ENCODE measurements at regions not wholly inside any gene's neighbourhood (a gene's known extent, or its start where the extent isn't known, plus 50 kb on each side); places are given as distances from the start of the nearest gene placed in this dataset.
"Not testable (repeated sequence)": the region's sequence is repeated elsewhere in the genome, so short reads cannot be mapped to it uniquely, and the experiment has no call there.

DNA sequence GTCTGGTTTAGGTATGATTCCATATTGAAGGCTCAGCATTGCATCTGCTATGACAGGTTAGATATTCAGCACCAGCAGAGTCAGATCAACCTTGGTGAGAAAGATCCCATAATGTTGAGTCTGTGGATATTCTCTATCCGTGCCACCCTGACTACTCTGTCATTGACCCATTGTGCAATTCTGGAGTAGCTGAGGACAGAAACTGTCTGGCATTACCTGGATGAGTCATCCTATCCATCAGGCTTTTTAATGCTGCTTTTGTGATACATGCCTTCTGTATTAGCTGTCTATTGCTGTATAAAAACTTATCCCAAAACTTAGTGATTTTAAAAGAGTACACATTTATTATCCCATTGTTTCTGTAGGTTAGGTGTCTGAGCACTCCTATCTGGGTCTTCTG is 189.1 kb upstream of the FAT3 start:
- TF ChIP-seq, protein P1, sequence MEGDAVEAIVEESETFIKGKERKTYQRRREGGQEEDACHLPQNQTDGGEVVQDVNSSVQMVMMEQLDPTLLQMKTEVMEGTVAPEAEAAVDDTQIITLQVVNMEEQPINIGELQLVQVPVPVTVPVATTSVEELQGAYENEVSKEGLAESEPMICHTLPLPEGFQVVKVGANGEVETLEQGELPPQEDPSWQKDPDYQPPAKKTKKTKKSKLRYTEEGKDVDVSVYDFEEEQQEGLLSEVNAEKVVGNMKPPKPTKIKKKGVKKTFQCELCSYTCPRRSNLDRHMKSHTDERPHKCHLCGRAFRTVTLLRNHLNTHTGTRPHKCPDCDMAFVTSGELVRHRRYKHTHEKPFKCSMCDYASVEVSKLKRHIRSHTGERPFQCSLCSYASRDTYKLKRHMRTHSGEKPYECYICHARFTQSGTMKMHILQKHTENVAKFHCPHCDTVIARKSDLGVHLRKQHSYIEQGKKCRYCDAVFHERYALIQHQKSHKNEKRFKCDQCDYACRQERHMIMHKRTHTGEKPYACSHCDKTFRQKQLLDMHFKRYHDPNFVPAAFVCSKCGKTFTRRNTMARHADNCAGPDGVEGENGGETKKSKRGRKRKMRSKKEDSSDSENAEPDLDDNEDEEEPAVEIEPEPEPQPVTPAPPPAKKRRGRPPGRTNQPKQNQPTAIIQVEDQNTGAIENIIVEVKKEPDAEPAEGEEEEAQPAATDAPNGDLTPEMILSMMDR (IDR thresholded peaks at IDR 0.05; ENCODE audit: control extremely low read depth, extremely low read depth, low read depth, missing control alignments): no peak
- ChIA-PET POLR2A (no interaction called here), CTCF (no interaction called here)
- DNase-seq (ENCODE audit: extremely low spot score): no peak

DNA sequence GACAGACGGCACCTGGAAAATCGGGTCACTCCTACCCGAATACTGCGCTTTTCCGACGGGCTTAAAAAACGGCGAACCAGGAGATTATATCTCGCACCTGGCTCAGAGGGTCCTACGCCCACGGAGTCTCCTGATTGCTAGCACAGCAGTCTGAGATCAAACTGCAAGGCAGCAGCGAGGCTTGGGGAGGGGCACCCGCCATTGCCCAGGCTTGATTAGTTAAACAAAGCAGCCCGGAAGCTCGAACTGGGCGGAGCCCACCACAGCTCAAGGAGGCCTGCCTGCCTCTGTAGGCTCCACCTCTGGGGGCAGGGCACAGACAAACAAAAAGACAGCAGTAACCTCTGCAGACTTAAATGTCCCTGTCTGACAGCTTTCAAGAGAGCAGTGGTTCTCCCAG is 197.5 kb upstream of the FAT3 start:
- CTCF ChIA-PET; DNase-seq (ENCODE audit: extremely low spot score); POLR2A ChIA-PET: not testable (repeated sequence)

DNA sequence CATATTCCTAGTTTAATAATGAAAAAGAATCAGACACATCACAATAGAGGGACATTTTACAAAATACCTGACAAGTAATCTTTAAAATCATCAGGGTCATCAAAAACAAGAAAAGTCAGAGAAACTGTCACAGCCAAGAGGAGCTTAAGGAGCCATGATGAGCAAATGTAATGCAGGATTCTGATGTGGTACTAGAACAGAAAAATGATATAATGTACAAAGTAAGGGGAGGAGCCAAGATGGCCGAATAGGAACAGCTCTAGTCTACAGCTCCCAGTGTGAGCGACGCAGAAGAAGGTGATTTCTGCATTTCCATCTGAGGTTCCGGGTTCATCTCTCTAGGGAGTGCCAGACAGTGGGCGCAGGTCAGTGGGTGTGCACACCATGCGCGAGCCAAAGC is 198.0 kb upstream of the FAT3 start:
- ChIA-PET CTCF (no interaction called here), POLR2A (no interaction called here)
- TF ChIP-seq, protein P1 (IDR thresholded peaks at IDR 0.05; ENCODE audit: control extremely low read depth, extremely low read depth, low read depth, missing control alignments): no peak
- no peak for DNase-seq (ENCODE audit: extremely low spot score)

DNA sequence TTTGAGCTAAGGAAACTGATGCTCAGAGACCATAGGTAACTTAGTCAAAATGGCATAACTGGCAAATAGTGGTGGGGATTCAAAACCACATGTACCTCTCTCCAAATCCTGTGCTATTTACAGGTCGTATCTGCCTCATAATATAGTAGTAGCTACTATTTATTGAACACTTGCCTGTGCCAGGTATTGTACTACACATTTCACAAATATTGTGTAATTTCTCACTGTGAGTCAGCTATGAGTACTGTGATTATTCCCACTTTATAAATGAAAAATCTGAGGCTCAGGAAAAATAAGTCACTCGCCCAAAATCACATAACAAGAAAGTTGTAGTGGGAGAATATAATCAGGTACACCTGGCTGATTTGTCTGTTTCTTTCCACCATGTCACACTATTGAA is 199.8 kb upstream of the FAT3 start:
- CTCF ChIA-PET: no interaction called here
- DNase-seq (ENCODE audit: extremely low spot score): no peak
- TF ChIP-seq, protein P1 (IDR thresholded peaks at IDR 0.05; ENCODE audit: control extremely low read depth, extremely low read depth, low read depth, missing control alignments): no peak
- POLR2A ChIA-PET: no interaction called here

DNA sequence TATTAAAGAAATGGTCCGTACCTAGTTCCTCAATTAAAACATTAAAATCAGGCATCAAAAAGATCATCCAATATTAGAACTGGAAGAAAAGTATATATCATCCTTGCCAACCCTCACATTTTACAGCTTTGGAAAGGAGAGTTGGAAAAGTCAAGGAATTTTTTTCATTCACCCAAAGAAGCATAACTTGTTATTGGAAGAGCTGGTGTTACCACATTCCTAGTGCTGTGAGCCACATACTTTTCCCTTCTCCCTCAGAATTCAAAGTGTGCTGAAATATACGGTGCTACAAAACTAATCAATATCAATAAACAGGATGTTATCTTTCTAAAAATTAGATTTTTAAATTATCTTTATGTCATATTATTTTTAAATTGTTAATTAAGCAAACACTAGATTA is 202.1 kb upstream of the FAT3 start:
- no peak for DNase-seq (ENCODE audit: extremely low spot score)
- ChIA-PET CTCF (interaction anchor here (1.0 kb wide), 1 partner anchor 11 kb away, joined by 4 read pairs; no protein-coding TSS in a partner anchor), POLR2A (no interaction called here)
- TF ChIP-seq, protein P1 (IDR thresholded peaks at IDR 0.05; ENCODE audit: control extremely low read depth, extremely low read depth, low read depth, missing control alignments): no peak

DNA sequence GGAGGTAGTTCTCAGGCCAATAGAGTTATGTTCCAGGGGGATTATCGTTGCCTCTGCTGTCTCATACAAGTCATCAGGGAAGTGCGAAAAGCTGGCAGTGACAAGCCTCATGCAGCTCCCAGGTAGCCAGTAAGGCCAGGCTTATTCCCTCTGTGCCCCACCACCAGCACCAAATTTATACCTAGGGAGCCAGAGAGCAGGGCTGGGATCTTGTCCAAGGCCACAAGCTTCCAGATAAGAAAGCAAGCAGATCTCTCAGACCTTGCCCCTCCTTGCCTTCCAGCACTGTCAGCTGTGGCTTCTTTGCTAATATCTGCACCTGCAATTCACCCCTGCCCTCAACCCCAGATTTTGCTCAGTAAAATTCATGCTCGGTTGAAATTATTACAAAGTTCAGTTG is 206.3 kb upstream of the FAT3 start:
- TF ChIP-seq, protein P1 (IDR thresholded peaks at IDR 0.05; ENCODE audit: control extremely low read depth, extremely low read depth, low read depth, missing control alignments): no peak

DNA sequence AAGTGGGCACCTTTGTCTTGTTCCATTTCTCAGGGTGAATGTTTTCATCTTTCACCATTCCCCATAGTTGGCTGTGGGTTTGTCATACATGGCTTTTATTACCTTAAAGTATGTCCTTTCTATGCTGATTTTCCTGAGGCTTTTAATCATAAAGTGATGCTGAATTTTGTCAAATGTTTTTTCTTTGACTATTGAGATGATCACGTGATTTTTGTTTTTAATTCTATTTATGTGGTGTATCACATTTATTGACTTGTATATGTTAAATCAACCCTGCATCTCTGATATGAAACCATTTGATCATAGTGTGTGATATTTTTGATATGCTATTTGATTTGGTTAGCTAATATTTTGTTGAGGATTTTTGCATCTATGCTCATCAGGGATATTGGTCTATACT is 216.4 kb upstream of the FAT3 start:
- TF ChIP-seq, protein P1 (IDR thresholded peaks at IDR 0.05; ENCODE audit: control extremely low read depth, extremely low read depth, low read depth, missing control alignments): no peak
- ChIA-PET POLR2A (no interaction called here), CTCF (no interaction called here)

More for the DNA sequence above, 206.3 kb upstream of the FAT3 start:
- no peak for DNase-seq (ENCODE audit: extremely low spot score)
- ChIA-PET CTCF (interaction anchor here (1.3 kb wide), 1 partner anchor 30 kb away, joined by 3 read pairs; no protein-coding TSS in a partner anchor), POLR2A (no interaction called here)

More for the DNA sequence above, 216.4 kb upstream of the FAT3 start:
- no peak for DNase-seq (ENCODE audit: extremely low spot score)

Data from GM10248 (cell line).